ENCODE measurements at regions not wholly inside any gene's neighbourhood (a gene's known extent, or its start where the extent isn't known, plus 50 kb on each side); places are given as distances from the start of the nearest gene placed in this dataset.

DNA sequence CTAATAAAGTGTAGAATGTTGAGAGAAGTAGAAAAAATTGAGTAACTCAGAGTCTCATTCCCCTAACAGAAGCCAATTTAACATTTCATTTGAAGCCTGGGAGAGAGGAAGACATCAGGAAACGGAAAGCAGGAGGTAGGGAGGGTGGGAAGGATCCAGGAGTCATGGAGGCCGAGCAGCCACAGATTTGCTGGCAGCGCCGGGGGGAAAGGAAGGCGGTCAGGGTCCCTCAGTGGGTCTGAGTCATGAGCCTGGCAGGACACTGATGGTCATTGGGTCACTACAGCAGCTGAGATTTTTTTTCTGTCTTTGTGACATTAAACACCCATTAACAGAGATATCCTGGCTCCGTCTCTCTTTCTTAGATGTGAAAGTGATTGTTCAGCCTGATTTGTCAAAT is 248.1 kb downstream of the EFNB2 start:
- H2AFZ ChIP-seq (ENCODE audit: low read depth, low read length): no peak overlapping the region
- no peaks in the 10 kb centered on the region for H3K27me3 ChIP-seq (ENCODE audit: low read depth, low read length)
- no peaks in the 10 kb centered on the region for H3K79me2 ChIP-seq (ENCODE audit: low read length)
- H3K27ac ChIP-seq (ENCODE audit: low read length): no peak overlapping the region
- no peaks in the 10 kb centered on the region for H4K20me1 ChIP-seq (ENCODE audit: insufficient read depth, low read length)
- TF ChIP-seq, protein P1, sequence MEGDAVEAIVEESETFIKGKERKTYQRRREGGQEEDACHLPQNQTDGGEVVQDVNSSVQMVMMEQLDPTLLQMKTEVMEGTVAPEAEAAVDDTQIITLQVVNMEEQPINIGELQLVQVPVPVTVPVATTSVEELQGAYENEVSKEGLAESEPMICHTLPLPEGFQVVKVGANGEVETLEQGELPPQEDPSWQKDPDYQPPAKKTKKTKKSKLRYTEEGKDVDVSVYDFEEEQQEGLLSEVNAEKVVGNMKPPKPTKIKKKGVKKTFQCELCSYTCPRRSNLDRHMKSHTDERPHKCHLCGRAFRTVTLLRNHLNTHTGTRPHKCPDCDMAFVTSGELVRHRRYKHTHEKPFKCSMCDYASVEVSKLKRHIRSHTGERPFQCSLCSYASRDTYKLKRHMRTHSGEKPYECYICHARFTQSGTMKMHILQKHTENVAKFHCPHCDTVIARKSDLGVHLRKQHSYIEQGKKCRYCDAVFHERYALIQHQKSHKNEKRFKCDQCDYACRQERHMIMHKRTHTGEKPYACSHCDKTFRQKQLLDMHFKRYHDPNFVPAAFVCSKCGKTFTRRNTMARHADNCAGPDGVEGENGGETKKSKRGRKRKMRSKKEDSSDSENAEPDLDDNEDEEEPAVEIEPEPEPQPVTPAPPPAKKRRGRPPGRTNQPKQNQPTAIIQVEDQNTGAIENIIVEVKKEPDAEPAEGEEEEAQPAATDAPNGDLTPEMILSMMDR (IDR thresholded peaks at IDR 0.05; ENCODE audit: low read depth, low read length): no peak
- no peak for TF ChIP-seq EZH2phosphoT487 (IDR thresholded peaks at IDR 0.05; ENCODE audit: low read depth)
- H3K4me2 ChIP-seq (ENCODE audit: low read length): no peak overlapping the region
- H3K4me1 ChIP-seq (ENCODE audit: low read length): no peaks in the 10 kb centered on the region
- H3K9ac ChIP-seq (ENCODE audit: low read length): no peak overlapping the region
- no peaks in the 10 kb centered on the region for H3K36me3 ChIP-seq (replicated peaks; ENCODE audit: low read depth, low read length)
- no peaks in the 10 kb centered on the region for H3K9me3 ChIP-seq (ENCODE audit: insufficient read depth, low read length)
- H3K4me3 ChIP-seq (ENCODE audit: low read length): no peak overlapping the region

DNA sequence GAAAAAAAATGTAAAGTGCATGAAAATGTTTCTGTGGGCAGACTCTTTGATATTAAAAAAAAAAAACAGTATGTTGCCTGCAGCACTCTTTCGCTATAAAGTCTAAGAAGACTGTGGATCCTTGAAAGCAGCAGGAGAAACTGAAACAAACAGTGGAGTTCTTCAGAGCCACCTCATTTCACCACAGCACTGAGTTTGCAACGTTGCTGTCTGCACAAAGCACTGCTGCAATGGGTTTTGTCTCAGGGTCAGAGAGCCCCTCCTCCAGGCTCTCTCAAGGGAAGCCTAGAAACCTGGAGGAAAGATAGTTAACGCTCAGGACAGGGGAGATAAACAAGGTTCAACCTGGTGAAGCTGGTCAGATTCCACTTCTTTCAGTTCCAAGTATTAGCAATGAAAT is 248.7 kb downstream of the EFNB2 start:
- Histone ChIP-seq H3K27ac (ENCODE audit: low read length) (no peak overlapping the region), H3K27me3 (ENCODE audit: low read depth, low read length) (no peaks in the 10 kb centered on the region), H3K4me3 (ENCODE audit: low read length) (no peak overlapping the region), H3K36me3 (replicated peaks; ENCODE audit: low read depth, low read length) (no peaks in the 10 kb centered on the region), H3K4me2 (ENCODE audit: low read length) (0 out of 2 replicates have a peak overlapping the region, but pooled peaks have one; percentile 1), H3K9ac (ENCODE audit: low read length) (no peak overlapping the region), H3K4me1 (ENCODE audit: low read length) (no peaks in the 10 kb centered on the region), H4K20me1 (ENCODE audit: insufficient read depth, low read length) (no peaks in the 10 kb centered on the region), H3K9me3 (ENCODE audit: insufficient read depth, low read length) (no peaks in the 10 kb centered on the region), H3K79me2 (ENCODE audit: low read length) (no peaks in the 10 kb centered on the region), H2AFZ (ENCODE audit: low read depth, low read length) (no peak overlapping the region)
- TF ChIP-seq, protein P1 (IDR thresholded peaks at IDR 0.05; ENCODE audit: low read depth, low read length): no peak
- TF ChIP-seq EZH2phosphoT487 (IDR thresholded peaks at IDR 0.05; ENCODE audit: low read depth): no peak

DNA sequence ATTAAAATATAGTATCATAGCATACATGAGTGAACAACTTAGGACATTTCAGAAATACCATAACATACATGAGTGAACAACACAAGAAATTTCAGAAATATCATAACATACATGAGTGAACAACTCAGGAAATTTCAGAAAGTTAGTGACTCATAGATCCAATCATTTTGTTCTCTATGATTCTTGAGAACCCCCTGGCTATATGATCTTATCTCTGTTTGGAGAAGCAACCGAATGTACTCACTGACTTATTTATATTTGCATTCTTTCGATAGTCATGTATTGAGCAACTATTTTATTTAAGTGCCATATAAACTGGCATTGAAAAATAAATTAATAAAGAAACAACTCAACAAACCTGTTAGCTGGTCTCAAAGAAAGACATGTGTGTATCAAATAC is 251.1 kb downstream of the EFNB2 start:
- Histone ChIP-seq H3K9me3 (ENCODE audit: insufficient read depth, low read length) (no peaks in the 10 kb centered on the region), H4K20me1 (ENCODE audit: insufficient read depth, low read length) (no peaks in the 10 kb centered on the region), H3K4me2 (ENCODE audit: low read length) (no peak overlapping the region), H3K79me2 (ENCODE audit: low read length) (no peaks in the 10 kb centered on the region), H3K36me3 (replicated peaks; ENCODE audit: low read depth, low read length) (no peaks in the 10 kb centered on the region), H2AFZ (ENCODE audit: low read depth, low read length) (no peak overlapping the region), H3K4me3 (ENCODE audit: low read length) (no peak overlapping the region), H3K4me1 (ENCODE audit: low read length) (no peaks in the 10 kb centered on the region), H3K27ac (ENCODE audit: low read length) (no peak overlapping the region), H3K27me3 (ENCODE audit: low read depth, low read length) (no peaks in the 10 kb centered on the region), H3K9ac (ENCODE audit: low read length) (no peak overlapping the region)
- TF ChIP-seq, protein P1 (IDR thresholded peaks at IDR 0.05; ENCODE audit: low read depth, low read length): no peak
- no peak for TF ChIP-seq EZH2phosphoT487 (IDR thresholded peaks at IDR 0.05; ENCODE audit: low read depth)

DNA sequence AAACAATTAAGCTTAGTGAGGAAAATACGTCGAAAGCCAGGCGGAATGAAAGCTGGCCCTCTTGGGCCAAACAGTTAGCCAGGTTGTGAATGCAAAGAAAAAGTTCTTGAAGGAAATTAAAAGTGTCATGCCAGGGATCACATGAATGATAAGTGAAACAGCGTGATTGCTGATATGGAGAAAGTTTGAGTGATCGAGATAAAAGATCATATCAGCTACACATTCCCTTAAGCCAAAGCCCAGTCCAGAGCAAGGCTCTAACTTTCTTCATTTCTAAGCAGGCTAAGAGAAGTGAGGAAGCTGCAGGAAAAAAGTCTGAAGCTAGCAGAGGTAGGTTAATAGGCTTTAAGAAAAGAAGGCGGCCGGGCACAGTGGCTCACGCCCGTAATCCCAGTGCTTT is 254.0 kb downstream of the EFNB2 start:
- Histone ChIP-seq H3K27me3 (ENCODE audit: low read depth, low read length) (no peaks in the 10 kb centered on the region), H2AFZ (ENCODE audit: low read depth, low read length) (no peak overlapping the region), H3K9ac (ENCODE audit: low read length) (no peak overlapping the region), H3K27ac (ENCODE audit: low read length) (no peak overlapping the region), H3K4me3 (ENCODE audit: low read length) (no peak overlapping the region), H3K79me2 (ENCODE audit: low read length) (no peaks in the 10 kb centered on the region), H3K4me2 (ENCODE audit: low read length) (no peak overlapping the region), H3K9me3 (ENCODE audit: insufficient read depth, low read length) (no peaks in the 10 kb centered on the region), H3K36me3 (replicated peaks; ENCODE audit: low read depth, low read length) (no peaks in the 10 kb centered on the region), H4K20me1 (ENCODE audit: insufficient read depth, low read length) (no peaks in the 10 kb centered on the region), H3K4me1 (ENCODE audit: low read length) (no peaks in the 10 kb centered on the region)
- TF ChIP-seq, protein P1 (IDR thresholded peaks at IDR 0.05; ENCODE audit: low read depth, low read length): no peak

Data from OCI-LY3 (cell line).